Peyer's patch (tissue), 4 donors: ENCODE measurements at regions not wholly inside any gene's neighbourhood (a gene's known extent, or its start where the extent isn't known, plus 50 kb on each side); places are given as distances from the start of the nearest gene placed in this dataset.

Experiments used
- POLR2A ChIP-seq, 2 donors: fragments of 450-650 bp; IDR thresholded peaks; one replicate each; pipeline ENCODE4 v1.5.1; 2017; ENCODE audit warnings: antibody characterized with exemption in 2 of 2, mild to moderate bottlenecking in 2 of 2, moderate library complexity in 2 of 2
- TF ChIP-seq, protein P1 (sequence below), 6 experiments: fragments of 450-650 bp in 4 of 6; fragments of 200-600 bp in 2 of 6; sonication (generic) in 1 of 6; IDR thresholded peaks; one replicate each; pipeline ENCODE4 v1.5.1; 2017 to 2019; ENCODE audit warnings: antibody characterized with exemption in 6 of 6, mild to moderate bottlenecking in 3 of 6, moderate library complexity in 1 of 6

DNA sequence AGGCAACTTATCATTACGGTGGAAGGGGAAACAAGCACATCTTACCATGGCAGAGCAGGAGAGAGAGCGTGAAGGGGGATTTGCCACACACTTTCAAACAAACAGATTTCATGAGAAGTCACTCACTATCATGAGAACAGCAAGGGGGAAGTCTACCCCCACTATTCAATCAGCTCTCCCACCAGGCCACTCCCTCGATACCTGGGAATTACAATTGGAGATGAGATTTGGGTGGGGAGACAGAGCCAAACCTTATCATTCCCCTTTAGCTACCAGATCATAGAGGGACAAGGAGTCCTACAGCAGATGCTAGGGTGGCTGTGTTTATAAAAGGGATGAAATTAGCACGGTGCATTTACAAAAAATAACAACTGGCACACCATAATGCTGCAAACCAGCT, 2149.4 kb upstream of the ACO1 start:
- no peak for TF ChIP-seq POLR2A (IDR thresholded peaks at IDR 0.05)
- TF ChIP-seq, protein P1, sequence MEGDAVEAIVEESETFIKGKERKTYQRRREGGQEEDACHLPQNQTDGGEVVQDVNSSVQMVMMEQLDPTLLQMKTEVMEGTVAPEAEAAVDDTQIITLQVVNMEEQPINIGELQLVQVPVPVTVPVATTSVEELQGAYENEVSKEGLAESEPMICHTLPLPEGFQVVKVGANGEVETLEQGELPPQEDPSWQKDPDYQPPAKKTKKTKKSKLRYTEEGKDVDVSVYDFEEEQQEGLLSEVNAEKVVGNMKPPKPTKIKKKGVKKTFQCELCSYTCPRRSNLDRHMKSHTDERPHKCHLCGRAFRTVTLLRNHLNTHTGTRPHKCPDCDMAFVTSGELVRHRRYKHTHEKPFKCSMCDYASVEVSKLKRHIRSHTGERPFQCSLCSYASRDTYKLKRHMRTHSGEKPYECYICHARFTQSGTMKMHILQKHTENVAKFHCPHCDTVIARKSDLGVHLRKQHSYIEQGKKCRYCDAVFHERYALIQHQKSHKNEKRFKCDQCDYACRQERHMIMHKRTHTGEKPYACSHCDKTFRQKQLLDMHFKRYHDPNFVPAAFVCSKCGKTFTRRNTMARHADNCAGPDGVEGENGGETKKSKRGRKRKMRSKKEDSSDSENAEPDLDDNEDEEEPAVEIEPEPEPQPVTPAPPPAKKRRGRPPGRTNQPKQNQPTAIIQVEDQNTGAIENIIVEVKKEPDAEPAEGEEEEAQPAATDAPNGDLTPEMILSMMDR (IDR thresholded peaks at IDR 0.05) = no peak
